CD14-positive monocyte (primary cell): ENCODE measurements at regions not wholly inside any gene's neighbourhood (a gene's known extent, or its start where the extent isn't known, plus 50 kb on each side); places are given as distances from the start of the nearest gene placed in this dataset.

Experiments used
- DNase-seq, 3 donors: peaks; one replicate each; pipeline ENCODE4 v3.0.0-alpha.2; 2011 to 2022
- H2AFZ ChIP-seq: 2 replicates; pipeline ENCODE4 v1.6.0; 2012; ENCODE audit warnings: mild to moderate bottlenecking, low read depth, low read length, inconsistent platforms; ENCODE audit not compliant: insufficient read depth, poor library complexity, severe bottlenecking
- H3K27ac ChIP-seq, 2 donors: 1 replicate in 1 of 2; 2 replicates in 1 of 2; pipeline ENCODE4 v1.5.1; 2012 to 2013; ENCODE audit warnings: low read length in 2 of 2, control low read depth in 1 of 2, inconsistent platforms in 1 of 2, low read depth in 1 of 2, mild to moderate bottlenecking in 1 of 2
- H3K27me3 ChIP-seq, 2 donors: one replicate each; pipeline versions ENCODE4 v1.6.0 to v1.6.1; 2011 to 2013; ENCODE audit warnings: low read length in 2 of 2; ENCODE audit not compliant: control insufficient read depth in 2 of 2, insufficient read depth in 2 of 2
- H3K36me3 ChIP-seq, 2 donors: replicated peaks in 1 of 2; 1 replicate in 1 of 2; 2 replicates in 1 of 2; pipeline versions ENCODE4 v1.5.1 to v1.6.1; 2012 to 2013; ENCODE audit warnings: low read length in 2 of 2, control low read depth in 1 of 2, inconsistent platforms in 1 of 2, mild to moderate bottlenecking in 1 of 2; ENCODE audit not compliant: insufficient read depth in 2 of 2, control insufficient read depth in 1 of 2
- H3K4me1 ChIP-seq, 2 donors: 1 replicate in 1 of 2; 2 replicates in 1 of 2; pipeline versions ENCODE4 v1.5.1 to v1.6.1; 2012 to 2013; ENCODE audit warnings: low read length in 2 of 2, control low read depth in 1 of 2, inconsistent platforms in 1 of 2, mild to moderate bottlenecking in 1 of 2, moderate library complexity in 1 of 2; ENCODE audit not compliant: insufficient read depth in 2 of 2, control insufficient read depth in 1 of 2
- H3K4me2 ChIP-seq: replicated peaks from 2 replicates; pipeline ENCODE3; 2012; ENCODE audit warnings: low read length, moderate library complexity, mild to moderate bottlenecking; ENCODE audit not compliant: poor library complexity, severe bottlenecking; ENCODE audit errors: extremely low read depth
- H3K4me3 ChIP-seq, 3 experiments: fragments of 200-600 bp in 1 of 3; sonication (generic) in 1 of 3; replicated peaks in 1 of 3; 1 replicate in 2 of 3; 2 replicates in 1 of 3; pipeline ENCODE4 v1.5.1; 2011 to 2013; ENCODE audit warnings: low read length in 3 of 3, mild to moderate bottlenecking in 3 of 3, control low read depth in 2 of 3, low read depth in 2 of 3, inconsistent platforms in 1 of 3, moderate library complexity in 1 of 3
- H3K79me2 ChIP-seq: 2 replicates; pipeline ENCODE4 v1.6.0; 2012; ENCODE audit warnings: mild to moderate bottlenecking, control low read depth, inconsistent platforms, low read length, moderate library complexity; ENCODE audit not compliant: insufficient read depth
- H3K9ac ChIP-seq: 2 replicates; pipeline ENCODE4 v1.6.0; 2017; ENCODE audit warnings: low read length, mild to moderate bottlenecking; ENCODE audit not compliant: insufficient read depth, poor library complexity, severe bottlenecking
- H3K9me3 ChIP-seq, 2 donors: replicated peaks in 1 of 2; 1 replicate in 1 of 2; 2 replicates in 1 of 2; pipeline versions ENCODE4 v1.5.1 to v1.6.1; 2012 to 2013; ENCODE audit warnings: low read length in 2 of 2, control low read depth in 1 of 2; ENCODE audit not compliant: control insufficient read depth in 1 of 2, insufficient read depth in 1 of 2
- H4K20me1 ChIP-seq: 2 replicates; pipeline ENCODE4 v1.6.0; 2012; ENCODE audit warnings: mild to moderate bottlenecking, low read length, control low read depth, moderate library complexity; ENCODE audit not compliant: insufficient read depth
- H3K27ac Mint-ChIP-seq, 7 donors: one replicate each; pipeline ENCODE4 v1.8.0; 2020; ENCODE audit warnings: mild to moderate bottlenecking in 7 of 7, mixed read lengths in 7 of 7, moderate library complexity in 6 of 7, inconsistent platforms in 2 of 7
- H3K27me3 Mint-ChIP-seq, 3 donors: one replicate each; pipeline ENCODE4 v1.8.0; 2021 to 2022; ENCODE audit warnings: low read depth in 3 of 3, mild to moderate bottlenecking in 3 of 3, mixed read lengths in 3 of 3, moderate library complexity in 3 of 3, inconsistent platforms in 1 of 3
- H3K36me3 Mint-ChIP-seq, 2 donors: one replicate each; pipeline ENCODE4 v1.8.0; 2020; ENCODE audit warnings: mixed read lengths in 2 of 2, inconsistent platforms in 1 of 2, mild to moderate bottlenecking in 1 of 2
- H3K4me1 Mint-ChIP-seq: one replicate; pipeline ENCODE4 v1.8.0; 2020; ENCODE audit warnings: mild to moderate bottlenecking, mixed read lengths
- H3K4me3 Mint-ChIP-seq, 2 donors: one replicate each; pipeline ENCODE4 v1.8.0; 2020; ENCODE audit warnings: mild to moderate bottlenecking in 2 of 2, mixed read lengths in 2 of 2, moderate library complexity in 1 of 2
- H3K9me3 Mint-ChIP-seq, 7 donors: one replicate each; pipeline ENCODE4 v1.8.0; 2020 to 2022; ENCODE audit warnings: mixed read lengths in 7 of 7, mild to moderate bottlenecking in 6 of 7, moderate library complexity in 6 of 7, inconsistent platforms in 2 of 7
- WGBS: methylation state at CpG from one replicate; pipeline ENCODE4 v1.1.5; 2013; ENCODE audit warnings: missing lambda C conversion rate; ENCODE audit not compliant: insufficient coverage; 5-methylcytosine and 5-hydroxymethylcytosine counted together
- intact Hi-C, 2 donors: fragments of 100-400 bp; cut with micrococcal nuclease; formaldehyde crosslinking; loops; one replicate each; pipeline versions ENCODE4 v1.15.0 to v1.15.1; 2023
- TF ChIP-seq, protein P1 (sequence below): fragments of 200-600 bp; IDR thresholded peaks from one replicate; pipeline ENCODE4 v1.8.0; 2022; ENCODE audit warnings: antibody characterized with exemption, mild to moderate bottlenecking

DNA sequence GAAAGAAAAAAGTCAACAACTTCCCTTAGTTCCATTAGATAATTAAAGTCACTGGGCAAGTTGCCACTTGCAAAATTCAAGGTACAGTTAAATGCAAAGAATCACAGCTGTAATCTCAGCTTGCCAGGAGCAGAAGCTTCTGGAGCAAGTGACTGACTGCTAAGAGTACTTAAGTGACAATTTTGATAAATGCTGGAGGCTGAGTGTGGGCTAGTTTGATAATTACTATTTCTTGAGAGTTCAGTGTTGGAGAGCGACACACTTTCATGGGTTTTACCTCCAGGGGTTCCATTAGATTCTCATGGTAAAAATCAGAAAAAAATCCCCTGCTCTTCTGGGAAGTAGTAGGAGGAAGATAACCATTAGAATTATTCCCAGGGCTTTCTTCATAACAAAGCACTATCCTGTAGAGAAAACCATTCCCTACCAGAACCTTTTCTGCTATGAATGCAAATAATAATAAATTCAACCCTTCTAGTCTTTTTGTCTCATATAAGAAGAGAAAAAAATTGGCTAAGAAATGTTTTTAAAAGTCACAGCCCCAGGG is 486.3 kb downstream of the POM121L12 start:
- no peaks in the 10 kb centered on the region for H4K20me1 ChIP-seq
- H2AFZ ChIP-seq = no peak overlapping the region
- TF ChIP-seq, protein P1, sequence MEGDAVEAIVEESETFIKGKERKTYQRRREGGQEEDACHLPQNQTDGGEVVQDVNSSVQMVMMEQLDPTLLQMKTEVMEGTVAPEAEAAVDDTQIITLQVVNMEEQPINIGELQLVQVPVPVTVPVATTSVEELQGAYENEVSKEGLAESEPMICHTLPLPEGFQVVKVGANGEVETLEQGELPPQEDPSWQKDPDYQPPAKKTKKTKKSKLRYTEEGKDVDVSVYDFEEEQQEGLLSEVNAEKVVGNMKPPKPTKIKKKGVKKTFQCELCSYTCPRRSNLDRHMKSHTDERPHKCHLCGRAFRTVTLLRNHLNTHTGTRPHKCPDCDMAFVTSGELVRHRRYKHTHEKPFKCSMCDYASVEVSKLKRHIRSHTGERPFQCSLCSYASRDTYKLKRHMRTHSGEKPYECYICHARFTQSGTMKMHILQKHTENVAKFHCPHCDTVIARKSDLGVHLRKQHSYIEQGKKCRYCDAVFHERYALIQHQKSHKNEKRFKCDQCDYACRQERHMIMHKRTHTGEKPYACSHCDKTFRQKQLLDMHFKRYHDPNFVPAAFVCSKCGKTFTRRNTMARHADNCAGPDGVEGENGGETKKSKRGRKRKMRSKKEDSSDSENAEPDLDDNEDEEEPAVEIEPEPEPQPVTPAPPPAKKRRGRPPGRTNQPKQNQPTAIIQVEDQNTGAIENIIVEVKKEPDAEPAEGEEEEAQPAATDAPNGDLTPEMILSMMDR = no peak
- no peaks in the 10 kb centered on the region for H3K4me1 Mint-ChIP-seq
- H3K27me3 ChIP-seq = no peaks in the 10 kb centered on the region
- DNase-seq = no peak
- H3K36me3 Mint-ChIP-seq = no peaks in the 10 kb centered on the region
- H3K36me3 ChIP-seq = no peaks in the 10 kb centered on the region
- H3K4me2 ChIP-seq = no peak overlapping the region
- H3K27ac Mint-ChIP-seq = no peak overlapping the region
- H3K9me3 Mint-ChIP-seq = peaks cover 2 to 15% (median 6%) of the 10 kb centered on the region in 7 donors
- H3K27ac ChIP-seq = no peak overlapping the region
- H3K9ac ChIP-seq = no peak overlapping the region
- H3K27me3 Mint-ChIP-seq = no peaks in the 10 kb centered on the region
- H3K79me2 ChIP-seq = no peaks in the 10 kb centered on the region
- H3K9me3 ChIP-seq = peaks cover 12 to 27% of the 10 kb centered on the region in 2 donors
- intact Hi-C loops = loop anchor here in 1 of 2 donors (10.0 kb wide), 1 partner anchor 53 kb away; no protein-coding TSS in a partner anchor
- no peaks in the 10 kb centered on the region for H3K4me1 ChIP-seq
- H3K4me3 Mint-ChIP-seq = no peak overlapping the region
- no CpG with 5 or more reads among the region's 1 CpG for WGBS
- H3K4me3 ChIP-seq = no peak overlapping the region

DNA sequence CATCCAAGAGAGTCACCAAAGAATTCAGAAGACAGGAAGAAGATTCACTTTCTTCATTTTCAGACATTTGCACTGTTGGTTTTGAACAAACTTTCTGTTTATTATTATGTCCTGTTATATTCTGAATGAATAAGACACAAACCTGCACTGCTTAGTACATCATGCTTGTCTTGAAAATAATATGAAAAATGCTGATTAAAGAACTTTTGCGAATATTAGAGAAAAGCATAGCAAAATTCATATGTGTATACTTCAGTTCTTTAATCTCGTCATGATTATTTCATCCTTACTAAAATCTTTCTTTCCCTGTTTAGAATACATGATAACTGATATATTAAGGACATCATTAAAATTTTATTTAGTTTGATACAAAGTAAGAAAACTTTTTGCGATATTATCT is 504.1 kb downstream of the POM121L12 start:
- Histone ChIP-seq H3K9ac (no peak overlapping the region), H3K4me3 (no peak overlapping the region), H4K20me1 (no peaks in the 10 kb centered on the region), H3K9me3 (peaks cover 4 to 17% of the 10 kb centered on the region in 2 donors), H3K27me3 (no peaks in the 10 kb centered on the region), H3K79me2 (no peaks in the 10 kb centered on the region), H3K36me3 (no peaks in the 10 kb centered on the region), H3K27ac (no peak overlapping the region), H3K4me2 (no peak overlapping the region), H2AFZ (no peak overlapping the region), H3K4me1 (no peaks in the 10 kb centered on the region)
- Mint-ChIP-seq H3K4me1 (no peaks in the 10 kb centered on the region), H3K27me3 (no peaks in the 10 kb centered on the region), H3K27ac (no peak overlapping the region), H3K4me3 (no peak overlapping the region), H3K9me3 (peaks cover 0 to 15% (median 5%) of the 10 kb centered on the region in 7 donors), H3K36me3 (no peaks in the 10 kb centered on the region)
- intact Hi-C loops = no loop called here
- WGBS = no CpG with 5 or more reads among the region's 3 CpGs
- TF ChIP-seq, protein P1 = no peak
- no peak for DNase-seq
